GM21447 (cell line): ENCODE measurements at regions not wholly inside any gene's neighbourhood (a gene's known extent, or its start where the extent isn't known, plus 50 kb on each side); places are given as distances from the start of the nearest gene placed in this dataset.

Source experiments
- ATAC-seq: cut with Tn5 transposase; IDR thresholded peaks from one replicate; pipeline ENCODE4 v1.9.1; 2021; ENCODE audit not compliant: unreplicated experiment

- ATAC-seq: no peak
Measured at GRCh38 chr3:101172516-101172915, 147.9 kb downstream of the IMPG2 start.

- ATAC-seq: no peak
Measured at GRCh38 chr3:101171681-101172191, 148.6 kb downstream of the IMPG2 start.

GRCh38 chr3:101170806-101171558 lies 149.4 kb downstream of the IMPG2 start:
- ATAC-seq: no peak

GRCh38 chr3:101170062-101170771 lies 150.2 kb downstream of the IMPG2 start:
- ATAC-seq: no peak

- no peak for ATAC-seq
Measured at GRCh38 chr3:101169516-101169915, 150.9 kb downstream of the IMPG2 start.

GRCh38 chr3:101167376-101167775 lies 153.0 kb downstream of the IMPG2 start:
- ATAC-seq: no peak

- no peak for ATAC-seq
Measured at GRCh38 chr3:101166150-101166549, 154.2 kb downstream of the IMPG2 start.

- no peak for ATAC-seq
Measured at GRCh38 chr3:101163554-101163953, 156.8 kb downstream of the IMPG2 start.

- no peak for ATAC-seq
Measured at GRCh38 chr3:101159478-101159877, 160.9 kb downstream of the IMPG2 start.

- no peak for ATAC-seq
Measured at GRCh38 chr3:101158374-101158773, 162.0 kb downstream of the IMPG2 start.

GRCh38 chr3:101156787-101157345 lies 163.5 kb downstream of the IMPG2 start:
- no peak for ATAC-seq

- ATAC-seq: no peak
Measured at GRCh38 chr3:101155825-101156224, 162.6 kb upstream of the ABI3BP start.

GRCh38 chr3:101154401-101154800 lies 161.2 kb upstream of the ABI3BP start:
- no peak for ATAC-seq

- no peak for ATAC-seq
Measured at GRCh38 chr3:101151286-101151913, 158.2 kb upstream of the ABI3BP start.

- no peak for ATAC-seq
Measured at GRCh38 chr3:101150504-101150903, 157.3 kb upstream of the ABI3BP start.

GRCh38 chr3:101149707-101150106 lies 156.5 kb upstream of the ABI3BP start:
- no peak for ATAC-seq

GRCh38 chr3:101149251-101149650 lies 156.0 kb upstream of the ABI3BP start:
- no peak for ATAC-seq

GRCh38 chr3:101148001-101148400 lies 154.8 kb upstream of the ABI3BP start:
- ATAC-seq: no peak

- ATAC-seq: no peak
Measured at GRCh38 chr3:101146946-101147345, 153.7 kb upstream of the ABI3BP start.

GRCh38 chr3:101144105-101144504 lies 150.9 kb upstream of the ABI3BP start:
- no peak for ATAC-seq

GRCh38 chr3:101143012-101143411 lies 149.8 kb upstream of the ABI3BP start:
- ATAC-seq: no peak
